ENCODE measurements at regions not wholly inside any gene's neighbourhood (a gene's known extent, or its start where the extent isn't known, plus 50 kb on each side); places are given as distances from the start of the nearest gene placed in this dataset.
"Not testable (repeated sequence)": the region's sequence is repeated elsewhere in the genome, so short reads cannot be mapped to it uniquely, and the experiment has no call there.

DNA sequence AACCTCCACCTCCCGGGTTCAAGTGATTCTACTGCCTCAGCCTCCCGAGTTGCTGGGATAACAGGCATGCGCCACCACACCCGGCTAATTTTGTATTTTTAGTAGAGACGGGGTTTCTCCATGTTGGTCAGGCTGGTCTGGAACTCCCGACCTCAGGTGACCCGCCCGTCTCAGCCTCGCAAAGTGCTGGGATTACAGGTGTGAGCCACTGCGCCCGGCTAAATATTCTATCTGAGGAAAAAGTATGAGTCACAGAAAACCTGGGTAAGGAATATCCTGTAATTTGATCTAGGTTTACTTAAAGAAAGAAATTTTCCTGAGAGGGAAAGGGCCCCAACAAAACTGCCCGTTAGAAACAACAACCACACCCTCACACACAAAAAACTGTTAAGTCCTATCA, 776.2 kb upstream of the NCAM2 start:
- not testable (repeated sequence) for TF ChIP-seq EP300, CTCF, POLR2A (IDR thresholded peaks at IDR 0.05)
